ENCODE measurements at regions not wholly inside any gene's neighbourhood (a gene's known extent, or its start where the extent isn't known, plus 50 kb on each side); places are given as distances from the start of the nearest gene placed in this dataset.
"Not testable (repeated sequence)": the region's sequence is repeated elsewhere in the genome, so short reads cannot be mapped to it uniquely, and the experiment has no call there.

DNA sequence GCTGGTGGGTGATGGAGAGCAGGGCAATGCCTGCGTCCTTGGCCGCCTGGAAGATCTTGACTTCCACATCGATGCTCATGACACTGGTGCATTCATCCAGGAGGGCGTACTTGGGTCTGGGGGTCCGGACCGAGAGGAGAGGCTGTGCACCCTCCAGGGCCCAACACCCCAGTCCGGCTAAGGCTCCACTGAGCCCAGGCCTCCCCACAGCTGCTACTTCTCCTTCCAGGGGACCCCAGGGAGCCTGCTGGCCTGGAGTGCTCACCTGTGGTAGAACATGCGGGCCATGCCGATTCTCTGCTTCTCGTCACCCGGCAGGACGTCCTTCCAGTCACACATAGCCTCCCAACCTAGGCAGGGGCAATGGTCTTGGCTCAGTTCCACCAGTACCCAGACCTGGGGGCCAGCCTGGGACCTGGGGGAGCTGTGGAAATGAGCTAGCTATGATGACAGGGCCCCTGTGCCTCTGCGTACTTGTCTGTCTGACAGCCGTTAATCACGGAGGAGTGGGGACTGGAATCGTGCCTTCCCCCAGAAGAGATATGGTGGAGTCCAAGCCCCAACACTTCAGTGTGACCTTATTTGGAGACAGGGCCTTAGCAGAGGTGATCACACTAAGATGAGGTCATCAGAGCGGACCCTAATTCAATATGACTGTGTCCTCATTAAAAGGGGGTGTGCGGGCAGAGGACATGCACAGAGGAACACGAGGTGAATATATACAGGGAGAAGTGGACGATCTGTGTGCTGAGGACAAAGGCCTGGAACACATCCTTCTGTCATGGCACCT lies 1073.3 kb downstream of the RPIA start:
- H2BK15ac ChIP-seq (ENCODE audit: low read depth, low read length); H2AFZ ChIP-seq (replicated peaks; ENCODE audit: low read length, poor library complexity); CTCF ChIA-PET; H3K4me1 ChIP-seq (ENCODE audit: control insufficient read depth, insufficient read depth, low read length); H2AK5ac ChIP-seq (ENCODE audit: low read depth, low read length); H3K23ac ChIP-seq (ENCODE audit: low read depth, low read length); H4K8ac ChIP-seq (ENCODE audit: low read depth in 2 of 2, low read length in 2 of 2); H3K27me3 ChIP-seq (ENCODE audit: control insufficient read depth, insufficient read depth, low read length); H3K79me1 ChIP-seq (ENCODE audit: low read depth in 1 of 2, low read length in 2 of 2); BruUV-seq (replicated peaks); H3K36me3 ChIP-seq (ENCODE audit: control insufficient read depth, insufficient read depth, low read length); H4K5ac ChIP-seq (ENCODE audit: low read depth, low read length); H3K27ac ChIP-seq (ENCODE audit: insufficient read depth, low read length); ATAC-seq (ENCODE audit: low read depth); in situ Hi-C loops (cut with MboI; ENCODE audit: low sequenced_read_pairs); H3K4ac ChIP-seq (ENCODE audit: low read depth, low read length); H2BK5ac ChIP-seq (ENCODE audit: low read depth, low read length, poor library complexity, severe bottlenecking); H2BK120ac ChIP-seq (ENCODE audit: low read depth, low read length); H2BK20ac ChIP-seq (ENCODE audit: low read depth, low read length); H2AK9ac ChIP-seq (replicated peaks; ENCODE audit: low read depth, low read length, poor library complexity); H3K9ac ChIP-seq (ENCODE audit: low read depth, low read length); H4K91ac ChIP-seq (ENCODE audit: insufficient read depth, low read depth, low read length); H3K56ac ChIP-seq (ENCODE audit: extremely low read depth, insufficient read depth, low read length); POLR2A ChIA-PET (ENCODE audit: unreplicated experiment); intact Hi-C loops (cut with micrococcal nuclease); H3K18ac ChIP-seq (ENCODE audit: low read depth, low read length); H4K20me1 ChIP-seq (ENCODE audit: insufficient read depth, low read length); H3K4me2 ChIP-seq (ENCODE audit: low read depth, low read length); H3K9me1 ChIP-seq (ENCODE audit: insufficient read depth, low read length); H3K14ac ChIP-seq (replicated peaks; ENCODE audit: low read depth, low read length); dilution Hi-C loops (cut with HindIII; ENCODE audit: low sequenced_read_pairs, unreplicated experiment); DNase-seq; H3K4me3 ChIP-seq (ENCODE audit: insufficient read depth, low read depth, low read length): not testable (repeated sequence)
- peaks cover 45% of the 10 kb centered on the region for H3K9me3 ChIP-seq (ENCODE audit: control insufficient read depth, insufficient read depth, low read length)
- WGBS, 2 experiments (ENCODE audit: extremely low coverage in 2 of 2, insufficient read length in 1 of 2), result 71% methylated on average over 19 of the region's 20 CpGs; no CpG with 5 or more reads in 1 of the 2 experiments

GRCh38 chr2:89765361-89765718 lies 1073.9 kb downstream of the RPIA start:
- H3K9me1 ChIP-seq (ENCODE audit: insufficient read depth, low read length); H2AK9ac ChIP-seq (replicated peaks; ENCODE audit: low read depth, low read length, poor library complexity); H2BK120ac ChIP-seq (ENCODE audit: low read depth, low read length); H2BK15ac ChIP-seq (ENCODE audit: low read depth, low read length); intact Hi-C loops (cut with micrococcal nuclease); CTCF ChIA-PET; H3K18ac ChIP-seq (ENCODE audit: low read depth, low read length); BruUV-seq (replicated peaks); H3K4me3 ChIP-seq (ENCODE audit: insufficient read depth, low read depth, low read length); H3K79me1 ChIP-seq (ENCODE audit: low read depth in 1 of 2, low read length in 2 of 2); H3K4me2 ChIP-seq (ENCODE audit: low read depth, low read length); in situ Hi-C loops (cut with MboI; ENCODE audit: low sequenced_read_pairs); H3K27ac ChIP-seq (ENCODE audit: insufficient read depth, low read length); POLR2A ChIA-PET (ENCODE audit: unreplicated experiment); H4K20me1 ChIP-seq (ENCODE audit: insufficient read depth, low read length); H2BK5ac ChIP-seq (ENCODE audit: low read depth, low read length, poor library complexity, severe bottlenecking); H2AK5ac ChIP-seq (ENCODE audit: low read depth, low read length); H4K5ac ChIP-seq (ENCODE audit: low read depth, low read length); dilution Hi-C loops (cut with HindIII; ENCODE audit: low sequenced_read_pairs, unreplicated experiment); H3K4me1 ChIP-seq (ENCODE audit: control insufficient read depth, insufficient read depth, low read length); H3K27me3 ChIP-seq (ENCODE audit: control insufficient read depth, insufficient read depth, low read length); H3K14ac ChIP-seq (replicated peaks; ENCODE audit: low read depth, low read length); H2BK20ac ChIP-seq (ENCODE audit: low read depth, low read length); H3K4ac ChIP-seq (ENCODE audit: low read depth, low read length); H3K23ac ChIP-seq (ENCODE audit: low read depth, low read length); H3K56ac ChIP-seq (ENCODE audit: extremely low read depth, insufficient read depth, low read length); DNase-seq; H4K91ac ChIP-seq (ENCODE audit: insufficient read depth, low read depth, low read length); H3K36me3 ChIP-seq (ENCODE audit: control insufficient read depth, insufficient read depth, low read length); ATAC-seq (ENCODE audit: low read depth); H2AFZ ChIP-seq (replicated peaks; ENCODE audit: low read length, poor library complexity); H3K9ac ChIP-seq (ENCODE audit: low read depth, low read length); H4K8ac ChIP-seq (ENCODE audit: low read depth in 2 of 2, low read length in 2 of 2): not testable (repeated sequence)
- WGBS, 2 experiments (ENCODE audit: extremely low coverage in 2 of 2, insufficient read length in 1 of 2), result 70% methylated on average over 2 of the region's 5 CpGs; no CpG with 5 or more reads in 1 of the 2 experiments
- peaks cover 45% of the 10 kb centered on the region for H3K9me3 ChIP-seq (ENCODE audit: control insufficient read depth, insufficient read depth, low read length)
